ENCODE measurements at regions not wholly inside any gene's neighbourhood (a gene's known extent, or its start where the extent isn't known, plus 50 kb on each side); places are given as distances from the start of the nearest gene placed in this dataset.

DNA sequence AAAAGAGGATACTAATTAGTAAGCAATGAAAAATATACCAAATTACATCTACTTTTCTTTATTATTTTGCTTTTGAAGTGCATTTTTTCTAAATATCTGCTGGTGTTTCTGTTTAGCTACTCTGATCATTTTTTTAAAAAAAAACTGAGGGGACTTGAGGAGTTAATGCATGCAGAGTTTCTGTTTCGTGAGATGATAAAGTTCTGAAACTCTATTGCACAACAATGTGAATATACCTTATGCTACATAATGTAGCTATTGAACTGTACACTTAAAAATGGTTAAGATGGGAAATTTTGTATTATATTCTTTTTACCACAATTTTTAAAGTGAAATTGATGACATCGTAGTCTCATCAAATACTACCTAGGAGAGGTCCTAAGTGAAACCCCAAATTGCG, 288.3 kb upstream of the NR4A3 start:
- no peak for DNase-seq (ENCODE audit: low read depth in 2 of 2)

- DNase-seq (ENCODE audit: low read depth in 2 of 2), result no peak
These were observed 283.7 kb upstream of the NR4A3 start for GRCh38 chr9:99537996-99538395.

DNA sequence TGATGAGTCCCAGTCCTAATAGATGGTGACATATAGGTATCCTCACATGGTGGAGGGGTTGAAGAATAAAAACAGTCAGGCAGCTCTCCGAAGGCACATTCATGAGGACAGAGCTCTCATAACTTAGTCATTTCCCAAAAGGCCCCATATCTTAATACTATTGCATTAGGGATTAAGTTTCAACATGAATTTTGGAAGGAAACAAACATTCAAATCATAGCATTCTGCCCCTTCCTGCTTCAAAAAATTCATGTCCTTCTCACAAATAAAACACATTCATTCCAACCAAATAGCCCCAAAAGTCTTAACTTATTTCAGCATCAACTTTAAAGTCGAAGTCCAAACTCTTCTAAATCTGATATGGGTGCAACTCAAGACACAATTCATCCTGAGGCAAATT, 277.2 kb upstream of the NR4A3 start:
- DNase-seq (ENCODE audit: low read depth in 2 of 2), result no peak

GRCh38 chr9:99549441-99549840, 272.2 kb upstream of the NR4A3 start:
- no peak for DNase-seq (ENCODE audit: low read depth in 2 of 2)

- no peak for DNase-seq (ENCODE audit: low read depth in 2 of 2)
These were observed 265.9 kb upstream of the NR4A3 start for GRCh38 chr9:99555792-99556191.

GRCh38 chr9:99556998-99557397, 264.7 kb upstream of the NR4A3 start:
- DNase-seq (ENCODE audit: low read depth in 2 of 2), result no peak

- no peak for DNase-seq (ENCODE audit: low read depth in 2 of 2)
These were observed 263.9 kb upstream of the NR4A3 start for GRCh38 chr9:99557816-99558215.

GRCh38 chr9:99559776-99560175, 261.9 kb upstream of the NR4A3 start:
- DNase-seq (ENCODE audit: low read depth in 2 of 2), result no peak

DNA sequence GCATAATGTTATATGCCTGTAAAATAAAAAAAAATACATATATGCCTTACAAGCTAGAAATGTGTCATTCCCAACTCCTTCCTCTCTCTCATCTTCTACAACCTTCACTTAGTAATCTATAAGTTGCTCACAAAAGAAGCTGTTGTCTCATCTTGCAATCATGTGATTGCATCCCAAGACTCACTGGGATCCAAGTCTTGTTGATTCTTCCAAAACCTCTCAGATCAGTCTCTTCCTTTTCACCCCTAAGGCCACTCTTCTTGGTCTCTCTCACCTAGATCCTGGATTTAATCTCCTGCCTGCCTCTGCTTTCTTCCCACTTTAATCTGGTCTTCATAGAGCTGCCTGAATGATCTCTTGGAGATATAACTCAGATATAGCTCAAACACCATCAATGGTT, 261.1 kb upstream of the NR4A3 start:
- no peak for DNase-seq (ENCODE audit: low read depth in 2 of 2)

- DNase-seq (ENCODE audit: low read depth in 2 of 2), result no peak
These were observed 260.2 kb upstream of the NR4A3 start for GRCh38 chr9:99561509-99561917.

DNA sequence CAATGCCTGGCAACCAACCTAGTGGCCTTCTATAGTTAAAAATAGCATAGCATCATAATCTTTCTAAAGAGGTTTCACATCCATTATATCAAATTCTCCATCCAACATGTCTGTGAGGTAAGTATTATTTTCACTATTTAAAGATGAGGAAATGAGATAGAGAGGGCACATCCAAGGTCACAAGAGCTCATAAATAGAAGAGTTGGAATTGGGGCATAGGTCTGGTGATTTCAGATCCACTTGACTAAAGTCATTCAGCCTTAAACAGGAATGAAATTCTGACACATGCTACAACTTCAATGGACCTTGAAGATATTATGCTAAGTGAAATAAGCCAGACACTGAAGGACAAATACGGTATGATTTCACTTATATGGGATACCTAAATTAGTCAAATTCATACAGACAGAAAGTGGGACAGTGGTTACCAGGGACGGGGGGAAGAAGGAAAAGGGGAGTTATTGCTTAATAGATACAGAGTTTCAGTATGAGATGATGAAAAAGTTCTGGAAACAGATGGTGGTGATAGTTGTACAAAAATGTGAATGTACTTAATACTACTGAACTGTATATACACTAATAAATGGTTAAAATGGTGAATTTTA, 259.6 kb upstream of the NR4A3 start:
- no peak for DNase-seq (ENCODE audit: low read depth in 2 of 2)

- DNase-seq (ENCODE audit: low read depth in 2 of 2), result no peak
These were observed 258.3 kb upstream of the NR4A3 start for GRCh38 chr9:99563364-99563763.

GRCh38 chr9:99565203-99565602, 256.5 kb upstream of the NR4A3 start:
- DNase-seq (ENCODE audit: low read depth in 2 of 2), result no peak

- no peak for DNase-seq (ENCODE audit: low read depth in 2 of 2)
These were observed 254.2 kb upstream of the NR4A3 start for GRCh38 chr9:99567436-99567835.

GRCh38 chr9:99569840-99570239, 251.8 kb upstream of the NR4A3 start:
- DNase-seq (ENCODE audit: low read depth in 2 of 2), result no peak

DNA sequence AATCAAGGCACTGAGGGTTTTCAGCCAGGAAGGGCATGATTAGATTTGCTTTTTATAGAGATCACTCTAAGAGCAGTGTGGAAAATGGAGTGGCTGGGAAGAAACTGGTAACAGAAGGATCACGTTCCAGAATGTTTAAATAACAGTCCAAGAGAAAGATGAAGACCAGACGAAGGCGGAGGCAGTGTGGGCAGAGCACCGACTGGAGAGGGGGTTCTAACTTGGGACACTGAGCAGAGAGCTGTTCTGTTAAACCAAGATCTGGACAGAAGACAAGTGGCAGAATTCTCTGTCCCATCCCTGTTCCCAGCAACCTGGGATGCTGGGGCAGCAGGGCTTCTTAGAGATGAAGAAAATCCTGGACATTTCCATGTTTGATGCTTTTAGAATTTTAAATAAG, 249.1 kb upstream of the NR4A3 start:
- no peak for DNase-seq (ENCODE audit: low read depth in 2 of 2)

DNA sequence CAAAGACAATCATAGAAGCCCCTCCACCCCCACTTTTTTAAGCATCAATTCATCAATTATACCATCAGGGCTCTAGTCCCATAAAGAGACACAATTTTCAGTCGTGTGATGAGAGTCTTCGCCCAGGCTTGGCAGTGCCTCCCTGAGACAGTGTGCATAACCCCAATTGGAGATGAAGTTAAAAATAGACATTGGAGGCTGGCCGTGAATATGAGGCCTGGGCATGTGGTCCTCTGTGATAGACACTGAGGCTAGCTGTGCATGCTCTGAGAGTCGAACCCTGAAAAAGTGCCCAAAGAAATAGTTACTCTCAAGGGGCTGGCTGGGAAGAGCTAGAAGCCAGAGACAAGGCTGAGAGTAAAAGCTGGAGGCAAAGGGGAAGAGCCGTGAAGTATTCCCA, 248.6 kb upstream of the NR4A3 start:
- no peak for DNase-seq (ENCODE audit: low read depth in 2 of 2)

- no peak for DNase-seq (ENCODE audit: low read depth in 2 of 2)
These were observed 247.8 kb upstream of the NR4A3 start for GRCh38 chr9:99573886-99574285.

GRCh38 chr9:99576002-99576401, 245.7 kb upstream of the NR4A3 start:
- no peak for DNase-seq (ENCODE audit: low read depth in 2 of 2)

DNA sequence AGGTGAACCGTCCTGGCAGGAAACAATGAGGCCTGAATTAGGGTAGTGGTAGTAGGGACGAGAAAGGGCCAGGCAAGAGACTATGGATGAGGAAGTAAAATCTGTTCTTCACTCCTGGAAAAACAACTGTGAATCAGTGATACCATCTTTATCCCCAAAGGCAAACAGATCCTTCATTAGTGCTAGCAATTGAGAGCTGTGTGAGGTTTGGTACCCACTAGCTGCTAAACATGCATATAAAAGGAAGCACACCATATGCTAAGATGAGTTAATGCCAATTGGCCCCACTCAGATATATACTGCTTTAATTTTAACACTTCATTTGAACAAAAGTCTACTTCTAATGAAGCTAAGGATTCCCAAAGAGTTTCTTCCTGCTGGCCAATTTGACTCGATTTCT, 244.8 kb upstream of the NR4A3 start:
- no peak for DNase-seq (ENCODE audit: low read depth in 2 of 2)

DNA sequence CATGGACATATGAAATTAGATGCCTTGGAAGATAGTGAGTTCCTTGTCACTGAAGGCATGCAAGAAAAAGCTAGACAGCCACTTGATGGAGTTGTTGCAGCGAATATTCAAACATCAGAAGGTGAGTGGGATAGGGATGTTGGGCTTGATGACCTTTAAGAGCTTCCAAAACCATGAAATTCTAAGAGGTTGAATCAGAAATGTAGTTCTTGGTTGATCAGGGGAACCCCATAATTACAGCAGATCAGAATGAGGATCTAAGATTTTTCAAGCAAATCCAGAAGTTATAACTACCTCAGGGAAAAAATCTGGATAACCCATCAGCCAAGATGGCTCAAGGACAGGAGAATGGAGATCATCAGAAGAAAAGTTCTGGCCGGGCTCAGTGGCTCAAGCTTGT, 244.3 kb upstream of the NR4A3 start:
- DNase-seq (ENCODE audit: low read depth in 2 of 2), result no peak

- DNase-seq (ENCODE audit: low read depth in 2 of 2), result no peak
These were observed 243.0 kb upstream of the NR4A3 start for GRCh38 chr9:99578666-99579065.

- DNase-seq (ENCODE audit: low read depth in 2 of 2), result no peak
These were observed 241.7 kb upstream of the NR4A3 start for GRCh38 chr9:99579964-99580363.

GRCh38 chr9:99582814-99583213, 238.9 kb upstream of the NR4A3 start:
- DNase-seq (ENCODE audit: low read depth in 2 of 2), result no peak

GRCh38 chr9:99588299-99588698, 233.4 kb upstream of the NR4A3 start:
- no peak for DNase-seq (ENCODE audit: low read depth in 2 of 2)

Data from fibroblast of skin of left biceps (primary cell).